Neuronal stem cell (in vitro differentiated cells): ENCODE measurements at regions not wholly inside any gene's neighbourhood (a gene's known extent, or its start where the extent isn't known, plus 50 kb on each side); places are given as distances from the start of the nearest gene placed in this dataset.

Source experiments
- DNase-seq: peaks from one replicate; pipeline ENCODE4 v3.0.0-alpha.2; 2013; ENCODE audit warnings: low spot score
- H2AFZ ChIP-seq: one replicate; pipeline ENCODE4 v1.6.1; 2013; ENCODE audit warnings: mild to moderate bottlenecking, low read length, inconsistent platforms
- H2AK5ac ChIP-seq: 2 replicates; pipeline ENCODE4 v1.6.1; 2013; ENCODE audit warnings: low read depth, mild to moderate bottlenecking, inconsistent platforms, low read length, moderate library complexity, mixed read lengths
- H2BK120ac ChIP-seq: 2 replicates; pipeline ENCODE4 v1.6.1; 2013; ENCODE audit warnings: low read depth, mild to moderate bottlenecking, inconsistent platforms, low read length, moderate library complexity, mixed read lengths
- H2BK12ac ChIP-seq: one replicate; pipeline ENCODE4 v1.6.1; 2013; ENCODE audit warnings: low read length, inconsistent platforms
- H2BK15ac ChIP-seq: 2 replicates; pipeline ENCODE4 v1.6.1; 2013; ENCODE audit warnings: mild to moderate bottlenecking, low read length, inconsistent platforms, mixed read lengths
- H2BK5ac ChIP-seq: one replicate; pipeline ENCODE4 v1.6.1; 2013; ENCODE audit warnings: inconsistent platforms, mild to moderate bottlenecking, low read length, moderate library complexity
- H3K14ac ChIP-seq: one replicate; pipeline ENCODE4 v1.6.1; 2013; ENCODE audit warnings: low read length, inconsistent platforms
- H3K18ac ChIP-seq: 2 replicates; pipeline ENCODE4 v1.6.1; 2013; ENCODE audit warnings: low read length, inconsistent platforms
- H3K23ac ChIP-seq: 2 replicates; pipeline ENCODE4 v1.6.1; 2013; ENCODE audit warnings: low read depth, mild to moderate bottlenecking, mixed read lengths, low read length, inconsistent platforms; ENCODE audit not compliant: poor library complexity
- H3K27ac ChIP-seq: replicated peaks from 3 replicates; pipeline ENCODE4 v1.5.1; 2013; ENCODE audit warnings: low read length, inconsistent platforms
- H3K27me3 ChIP-seq, 3 experiments: 2 replicates each; pipeline ENCODE4 v1.6.1; 2013; ENCODE audit warnings: low read length in 3 of 3, mild to moderate bottlenecking in 2 of 3, inconsistent platforms in 1 of 3, low read depth in 1 of 3, mixed read lengths in 1 of 3, moderate library complexity in 1 of 3; ENCODE audit not compliant: control insufficient read depth in 3 of 3, insufficient read depth in 3 of 3
- H3K36me3 ChIP-seq, 2 donors: replicated peaks in 1 of 2; 2 replicates each; pipeline ENCODE4 v1.6.1; 2013; ENCODE audit warnings: low read length in 2 of 2; ENCODE audit not compliant: control insufficient read depth in 2 of 2, insufficient read depth in 2 of 2
- H3K4ac ChIP-seq: 2 replicates; pipeline ENCODE4 v1.6.1; 2013; ENCODE audit warnings: inconsistent platforms, mild to moderate bottlenecking, low read length, moderate library complexity
- H3K4me1 ChIP-seq, 2 donors: 1 replicate in 1 of 2; 2 replicates in 1 of 2; pipeline ENCODE4 v1.6.1; 2013; ENCODE audit warnings: low read length in 2 of 2, low read depth in 1 of 2; ENCODE audit not compliant: control insufficient read depth in 2 of 2, insufficient read depth in 1 of 2
- H3K4me2 ChIP-seq: one replicate; pipeline ENCODE4 v1.6.1; 2013; ENCODE audit warnings: mild to moderate bottlenecking, low read length, inconsistent platforms; ENCODE audit not compliant: insufficient read depth, poor library complexity, severe bottlenecking
- H3K4me3 ChIP-seq, 2 donors: 2 replicates each; pipeline ENCODE4 v1.5.1; 2013; ENCODE audit warnings: low read length in 2 of 2, mild to moderate bottlenecking in 2 of 2, inconsistent platforms in 1 of 2, moderate library complexity in 1 of 2
- H3K79me1 ChIP-seq: one replicate; pipeline ENCODE4 v1.6.1; 2013; ENCODE audit warnings: low read depth, mild to moderate bottlenecking, inconsistent platforms, low read length, moderate library complexity
- H3K9ac ChIP-seq: one replicate; pipeline ENCODE4 v1.6.1; 2013; ENCODE audit warnings: mild to moderate bottlenecking, low read depth, low read length, inconsistent platforms; ENCODE audit not compliant: poor library complexity
- H3K9me3 ChIP-seq, 2 donors: replicated peaks in 1 of 2; 2 replicates each; pipeline versions ENCODE3 to v1.6.1; 2013; ENCODE audit warnings: low read length in 2 of 2, mild to moderate bottlenecking in 2 of 2, inconsistent platforms in 1 of 2, low read depth in 1 of 2, mixed read lengths in 1 of 2, moderate library complexity in 1 of 2; ENCODE audit not compliant: control insufficient read depth in 2 of 2, insufficient read depth in 1 of 2
- H4K8ac ChIP-seq: one replicate; pipeline ENCODE4 v1.6.1; 2013; ENCODE audit warnings: low read depth, mild to moderate bottlenecking, inconsistent platforms, low read length, moderate library complexity
- H4K91ac ChIP-seq: one replicate; pipeline ENCODE4 v1.6.1; 2013; ENCODE audit warnings: low read length, low read depth, mild to moderate bottlenecking, inconsistent platforms; ENCODE audit not compliant: poor library complexity

- Histone ChIP-seq H4K91ac (no peak overlapping the region), H2BK15ac (no peak overlapping the region), H4K8ac (no peak overlapping the region), H3K27me3 (no peaks in the 10 kb centered on the region), H2BK5ac (no peak overlapping the region), H3K9ac (no peak overlapping the region), H2AFZ (no peak overlapping the region), H3K23ac (no peak overlapping the region), H3K36me3 (no peaks in the 10 kb centered on the region), H3K4me2 (no peak overlapping the region), H2AK5ac (no peak overlapping the region), H3K79me1 (no peaks in the 10 kb centered on the region), H2BK120ac (no peak overlapping the region), H3K4ac (no peak overlapping the region), H3K4me3 (no peak overlapping the region), H3K18ac (no peak overlapping the region), H3K9me3 (no peaks in the 10 kb centered on the region), H3K27ac (no peak overlapping the region), H3K14ac (no peak overlapping the region), H3K4me1 (no peaks in the 10 kb centered on the region), H2BK12ac (no peak overlapping the region)
- DNase-seq = no peak
Measured at GRCh38 chr15:49801796-49802195, 180.9 kb downstream of the DTWD1 start.
